ENCODE measurements at regions not wholly inside any gene's neighbourhood (a gene's known extent, or its start where the extent isn't known, plus 50 kb on each side); places are given as distances from the start of the nearest gene placed in this dataset.
"Not testable (repeated sequence)": the region's sequence is repeated elsewhere in the genome, so short reads cannot be mapped to it uniquely, and the experiment has no call there.

DNA sequence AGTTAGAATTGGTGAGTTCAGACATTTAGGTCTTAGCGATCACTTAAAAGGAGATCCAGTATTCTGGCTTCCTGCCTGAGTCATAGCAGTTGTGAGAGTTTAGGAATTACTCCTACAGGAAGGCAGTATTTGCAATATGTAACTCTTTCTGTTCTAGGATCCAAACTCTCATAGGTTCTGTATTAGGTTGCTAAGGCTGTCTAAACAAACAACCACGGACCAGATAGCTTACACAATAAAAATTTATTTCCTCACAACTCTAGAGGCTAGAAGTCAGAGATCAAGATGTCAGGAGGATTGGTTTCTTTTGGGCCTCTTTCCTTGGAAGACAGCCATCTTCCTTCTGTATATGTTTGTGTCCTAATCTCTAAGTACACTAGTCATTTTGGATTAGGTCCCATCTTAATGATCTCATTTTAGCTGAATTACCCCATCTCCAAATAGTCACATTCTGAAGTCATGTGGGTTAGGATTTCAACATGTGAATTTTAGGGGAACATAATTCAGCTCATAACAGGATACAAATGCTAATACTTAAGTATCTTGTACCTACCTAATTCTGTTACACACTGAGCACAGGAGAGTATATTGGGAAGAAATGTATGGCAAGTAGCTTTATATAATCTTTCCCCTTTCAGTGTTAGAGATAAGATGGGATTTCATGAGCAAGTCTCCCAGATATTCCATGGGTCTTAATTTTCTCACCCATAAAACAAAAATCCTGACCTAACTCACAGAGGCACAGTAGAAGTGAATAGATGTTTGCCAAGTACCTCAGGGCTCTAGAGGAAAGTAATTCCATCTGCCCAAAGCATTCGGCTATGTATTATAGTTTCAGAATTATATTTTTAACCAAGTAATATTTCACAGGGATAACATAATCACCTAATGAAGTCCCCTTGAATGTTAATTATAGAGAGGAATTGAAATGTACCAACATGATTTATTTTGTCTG, 144.4 kb downstream of the PTBP2 start:
- no peak for DNase-seq

DNA sequence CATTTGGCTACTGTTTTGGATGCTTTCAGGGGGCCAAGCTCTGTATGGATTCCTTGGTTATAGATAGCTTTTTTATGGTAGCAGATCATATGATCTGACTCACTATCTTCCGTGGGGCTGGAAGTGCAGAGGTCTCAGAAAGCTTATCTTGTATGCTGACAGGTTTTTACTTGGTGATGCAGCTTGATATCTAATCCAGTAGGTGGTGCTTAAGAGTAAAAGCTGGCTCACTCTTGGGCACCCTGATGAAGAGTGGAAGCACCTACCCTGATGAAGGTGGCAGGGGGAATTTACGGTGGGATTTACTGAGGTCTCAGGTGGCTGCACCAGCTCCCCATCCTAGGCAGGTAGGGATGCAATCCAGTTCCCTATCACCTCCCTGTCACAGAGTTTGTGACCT, 151.2 kb downstream of the PTBP2 start:
- no peak for DNase-seq

DNA sequence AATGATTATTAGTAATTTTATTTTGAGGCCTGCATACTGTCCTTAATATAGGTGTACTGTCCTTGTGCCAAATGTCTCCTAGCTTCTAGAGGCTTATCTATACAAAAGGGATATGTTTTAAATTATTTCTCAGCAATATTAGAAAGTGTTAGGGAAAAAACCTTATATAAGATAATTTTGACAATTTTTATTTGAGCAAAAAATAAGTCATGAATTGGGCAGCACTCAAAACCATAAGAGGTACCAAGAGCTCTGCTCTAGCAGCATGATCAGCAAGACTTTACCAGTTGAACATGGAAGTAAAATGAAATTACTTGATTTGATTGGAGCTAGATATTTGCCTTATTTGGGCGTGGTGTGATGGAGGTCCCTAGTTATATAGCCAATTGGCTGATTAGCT, 157.1 kb downstream of the PTBP2 start:
- DNase-seq: no peak

DNA sequence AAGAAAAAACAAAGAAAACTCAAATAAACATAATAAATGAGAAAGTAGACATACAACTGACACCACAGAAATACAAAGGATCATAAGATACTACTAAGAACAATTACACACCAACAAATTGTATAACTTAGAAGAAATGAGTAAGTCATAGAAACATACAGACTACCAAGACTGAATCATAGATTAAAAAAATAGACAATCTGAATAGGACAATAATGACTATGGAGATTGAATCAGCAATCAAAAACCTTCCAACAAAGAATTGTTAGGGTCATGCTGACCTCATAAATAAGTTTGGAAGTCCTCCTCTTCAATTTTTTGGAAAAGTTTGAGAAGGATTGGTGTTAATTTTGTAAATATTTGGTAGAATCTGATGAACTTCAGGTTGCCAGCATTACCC, 159.0 kb downstream of the PTBP2 start:
- no peak for DNase-seq

DNA sequence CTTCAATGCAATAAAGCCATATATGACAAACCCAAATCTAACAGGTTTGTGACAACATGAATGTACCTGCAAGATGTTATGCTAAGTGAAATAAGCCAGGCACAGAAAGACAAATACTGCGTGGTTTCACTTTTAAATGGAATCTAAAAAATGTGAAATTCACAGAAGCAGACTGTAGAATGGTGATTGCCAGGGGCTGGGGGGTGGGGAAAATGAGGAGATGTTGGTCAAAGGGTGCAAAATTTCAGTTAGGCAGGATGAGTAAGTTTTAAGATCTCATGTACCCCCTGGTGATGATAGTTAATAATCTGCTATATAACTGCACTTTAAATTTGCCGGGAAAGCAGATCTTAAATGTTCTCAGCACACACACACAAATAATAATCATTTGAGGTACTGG, 160.5 kb downstream of the PTBP2 start:
- DNase-seq: no peak

DNA sequence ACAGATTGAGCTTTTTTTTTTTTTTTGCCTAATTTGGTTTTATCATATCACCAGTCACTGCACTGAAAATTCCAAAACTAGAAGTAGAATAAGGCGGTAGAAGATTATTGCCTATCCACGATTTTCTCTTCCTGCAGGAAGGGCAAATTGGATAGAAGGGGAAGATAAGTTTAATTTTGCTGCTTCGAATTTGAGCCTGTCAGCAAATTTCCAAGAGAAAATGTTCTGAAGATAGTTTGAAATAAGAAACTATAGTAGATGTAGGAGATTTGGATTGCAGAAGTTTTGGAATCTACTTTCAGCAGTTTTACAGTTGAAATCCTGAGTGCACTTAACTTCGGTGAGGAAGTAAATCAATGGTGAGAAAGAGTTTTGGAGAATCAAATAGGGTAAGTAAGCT, 164.9 kb downstream of the PTBP2 start:
- no peak for DNase-seq

DNA sequence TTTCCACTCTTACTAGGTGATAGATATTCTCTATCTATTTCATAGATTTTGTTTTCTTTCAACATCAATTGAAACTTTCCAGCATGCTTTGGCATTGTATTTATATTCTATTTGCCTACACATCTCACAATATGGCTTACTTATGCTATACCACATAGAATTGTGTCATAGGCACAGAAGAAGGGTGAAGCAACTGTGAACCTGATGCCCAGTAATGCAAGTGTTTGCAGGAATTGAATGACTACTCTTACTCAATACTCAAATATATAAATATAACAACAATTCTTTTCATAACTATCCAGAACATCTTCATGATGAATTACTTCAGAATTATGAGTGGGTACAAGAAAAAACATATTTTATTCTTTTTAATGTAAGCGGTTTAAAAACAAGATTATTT, 165.9 kb downstream of the PTBP2 start:
- DNase-seq: no peak

DNA sequence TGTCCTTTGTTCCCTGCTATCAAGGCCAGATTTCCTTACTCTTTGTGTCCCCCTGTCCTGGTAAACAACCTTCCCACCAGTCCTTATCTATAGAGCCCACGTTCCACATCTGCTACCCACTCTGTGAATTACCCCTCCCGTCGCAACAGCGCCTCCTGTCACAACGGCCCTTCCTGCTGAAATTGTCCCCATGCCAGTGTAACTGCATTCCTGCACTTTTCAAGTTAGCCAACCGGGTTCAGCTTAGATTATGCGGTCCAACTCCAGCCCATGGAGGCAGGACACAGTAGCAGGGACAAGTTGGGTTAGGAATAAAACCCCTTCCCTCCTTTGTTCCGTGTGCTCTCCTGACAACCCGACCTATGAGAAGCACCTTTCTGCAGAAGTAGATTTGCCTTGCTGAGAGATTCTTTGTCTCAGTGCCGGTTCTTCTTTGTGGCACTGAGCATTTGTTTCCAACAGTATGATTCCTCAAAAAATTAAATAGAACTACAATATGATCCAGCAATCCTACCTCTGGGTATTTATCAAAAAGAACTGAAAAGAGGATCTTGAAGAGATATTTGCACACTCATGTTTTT, 180.3 kb downstream of the PTBP2 start:
- DNase-seq: no peak

DNA sequence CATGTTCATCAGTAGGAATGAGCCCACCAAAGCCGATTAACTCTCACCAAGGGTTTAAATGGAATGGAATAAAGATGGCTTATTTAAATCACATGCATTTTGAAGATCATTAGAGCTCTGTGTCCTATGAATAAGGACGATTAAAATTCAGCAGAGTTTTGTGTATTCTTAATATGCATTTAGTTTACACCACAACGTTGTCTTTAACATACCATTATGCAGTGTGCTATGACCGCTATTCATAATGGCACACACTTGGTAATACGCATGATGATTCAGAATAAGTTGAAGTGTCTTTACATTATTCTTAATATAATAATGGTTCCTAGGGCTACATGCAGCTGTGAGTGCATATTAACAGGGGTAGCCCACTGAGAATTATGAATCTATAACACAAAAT, 190.7 kb downstream of the PTBP2 start:
- no peak for DNase-seq

DNA sequence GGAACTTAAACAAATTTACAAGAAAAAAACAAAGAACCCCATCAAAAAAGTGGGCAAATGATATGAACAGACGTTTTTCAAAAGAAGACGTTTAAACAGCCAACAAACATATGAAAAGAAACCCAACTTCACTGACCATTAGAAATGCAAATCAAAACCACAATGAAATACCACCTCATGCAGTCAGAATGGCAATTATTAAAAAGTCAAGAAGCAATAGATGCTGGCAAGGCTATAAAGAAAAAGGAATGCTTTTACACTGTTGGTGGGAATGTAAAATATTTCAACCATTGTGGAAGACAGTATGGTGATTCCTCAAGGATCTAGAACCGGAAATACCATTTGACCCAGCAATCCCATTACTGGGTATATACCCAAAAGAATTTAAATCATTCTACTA, 194.1 kb downstream of the PTBP2 start:
- not testable (repeated sequence) for DNase-seq

DNA sequence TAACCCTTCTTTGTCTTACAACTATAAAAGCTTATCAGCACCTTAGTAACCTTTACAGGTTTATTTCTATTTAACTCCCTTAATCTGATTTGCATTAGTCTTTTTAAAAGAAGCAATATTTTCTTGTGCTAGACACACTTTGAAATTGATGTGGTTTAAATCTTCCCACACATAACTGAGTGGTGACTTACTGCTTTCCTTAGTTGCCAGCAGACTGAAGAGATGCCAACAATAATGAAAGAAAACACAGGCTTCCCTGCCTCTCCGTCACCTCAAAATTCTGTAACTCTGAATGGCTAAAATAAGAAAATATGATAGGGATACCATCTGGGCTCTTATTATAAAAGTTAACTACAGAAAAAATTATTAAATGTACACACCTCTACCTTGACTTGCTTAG, 196.8 kb downstream of the PTBP2 start:
- DNase-seq: no peak

DNA sequence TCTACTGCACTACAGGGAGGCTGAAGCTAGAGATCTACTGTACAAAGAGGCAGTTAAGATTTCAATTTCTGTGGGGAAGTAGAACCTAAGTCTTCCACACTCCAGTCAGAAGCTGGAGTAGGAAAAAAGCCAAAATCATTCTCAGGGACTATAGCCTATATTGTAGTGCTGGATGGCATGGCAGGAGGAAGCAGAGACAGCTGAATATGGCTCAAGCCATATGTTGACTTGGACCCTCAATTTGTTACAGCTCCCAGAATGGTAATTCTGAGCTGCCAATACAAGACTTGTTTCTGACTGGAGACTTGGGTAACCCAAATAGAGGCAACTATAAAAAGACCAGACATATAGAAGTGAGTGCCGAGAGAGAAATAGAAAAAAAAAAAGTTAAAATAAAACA, 200.6 kb downstream of the PTBP2 start:
- DNase-seq: no peak

DNA sequence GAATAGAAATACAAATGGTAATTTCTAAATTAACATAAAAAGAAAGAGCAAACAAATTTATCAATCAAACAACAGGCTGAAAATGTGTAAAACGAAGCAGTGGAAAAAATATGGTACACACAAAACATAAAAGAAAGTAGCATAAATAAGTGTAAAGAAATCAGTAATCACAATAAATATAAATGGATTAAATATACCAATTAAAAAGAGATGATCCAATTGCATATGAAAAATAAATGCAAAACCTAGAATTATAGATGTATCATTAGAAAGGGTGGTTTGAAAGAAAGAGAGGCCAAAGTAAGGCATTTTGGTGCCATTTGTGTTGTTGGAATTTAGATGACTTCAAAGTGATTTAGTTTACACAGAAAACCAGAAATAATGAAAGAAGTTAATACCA, 202.2 kb downstream of the PTBP2 start:
- DNase-seq: no peak

DNA sequence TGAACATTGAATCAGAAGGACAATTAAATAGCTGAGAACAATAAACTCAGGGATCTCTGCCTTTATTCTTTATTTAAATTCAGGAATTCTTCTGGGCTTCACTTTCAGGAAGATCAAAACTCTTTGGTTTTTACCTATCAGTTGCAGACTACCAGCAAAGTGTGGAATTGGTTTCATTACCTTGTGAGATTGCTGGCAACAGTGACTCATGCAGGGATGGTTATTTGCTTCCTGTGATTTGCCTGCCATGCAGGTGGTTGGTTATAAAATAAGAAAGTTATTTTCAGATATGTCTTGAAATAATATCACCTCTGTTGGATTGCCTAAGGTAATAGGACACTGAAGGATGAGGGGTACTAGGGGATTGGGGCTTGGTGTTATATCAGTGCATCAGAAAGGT, 204.6 kb downstream of the PTBP2 start:
- no peak for DNase-seq

DNA sequence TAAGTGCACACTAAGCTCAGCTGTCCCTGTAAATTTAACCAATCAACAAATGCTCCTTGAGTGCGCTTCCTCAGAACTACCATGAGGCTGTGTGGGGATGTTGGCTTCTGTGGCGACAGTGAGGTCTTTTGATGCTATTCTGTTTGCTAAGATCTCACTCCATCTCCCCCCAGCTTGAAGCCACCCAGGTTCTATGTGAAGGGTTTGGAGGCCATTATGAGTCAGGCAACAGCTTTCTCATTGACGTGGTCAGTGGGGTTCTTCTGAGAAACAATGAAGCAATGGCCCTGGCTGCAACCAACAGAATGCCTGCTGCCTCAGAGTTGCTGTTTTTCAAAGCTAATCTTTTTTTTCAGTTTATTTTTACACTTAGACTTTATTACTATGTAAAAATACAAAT, 205.5 kb downstream of the PTBP2 start:
- no peak for DNase-seq

DNA sequence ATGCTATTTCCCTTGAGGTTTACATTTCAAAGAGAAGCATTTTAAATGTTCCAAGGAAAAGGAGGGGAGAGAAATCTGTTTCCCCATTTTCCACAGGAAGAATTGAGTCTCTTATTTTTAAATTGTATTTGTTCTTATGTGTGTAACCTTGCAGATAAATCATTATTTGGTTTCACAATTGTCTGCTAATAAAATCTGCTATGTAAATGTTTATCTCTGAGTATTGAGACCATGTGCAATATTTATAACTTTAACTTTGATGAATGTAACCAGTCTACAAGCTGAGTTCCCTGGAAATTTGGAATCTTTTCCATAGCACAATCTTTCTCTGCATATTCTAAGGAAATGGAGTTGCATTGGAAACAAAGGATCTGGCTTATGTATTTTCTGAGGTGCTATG, 209.6 kb downstream of the PTBP2 start:
- DNase-seq: no peak

DNA sequence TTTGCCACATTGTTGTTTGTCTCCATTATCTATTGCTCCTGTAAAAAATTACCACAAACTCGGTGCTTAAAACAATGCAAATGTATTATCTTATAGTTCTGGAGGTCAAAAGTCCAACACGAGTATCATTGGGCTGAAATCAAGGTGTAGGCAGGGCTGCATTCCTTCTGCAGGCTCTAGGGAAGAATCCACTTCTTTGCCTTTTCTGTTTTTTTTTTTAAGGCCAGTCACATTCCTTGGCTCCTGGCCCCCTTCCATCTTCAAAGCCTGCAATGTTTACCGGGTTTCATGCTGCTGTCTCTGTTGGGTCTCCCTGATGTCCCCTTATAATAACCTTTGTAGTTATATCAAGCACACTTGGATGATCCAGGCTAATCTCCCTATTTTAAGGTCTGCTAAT, 212.7 kb downstream of the PTBP2 start:
- DNase-seq: no peak

DNA sequence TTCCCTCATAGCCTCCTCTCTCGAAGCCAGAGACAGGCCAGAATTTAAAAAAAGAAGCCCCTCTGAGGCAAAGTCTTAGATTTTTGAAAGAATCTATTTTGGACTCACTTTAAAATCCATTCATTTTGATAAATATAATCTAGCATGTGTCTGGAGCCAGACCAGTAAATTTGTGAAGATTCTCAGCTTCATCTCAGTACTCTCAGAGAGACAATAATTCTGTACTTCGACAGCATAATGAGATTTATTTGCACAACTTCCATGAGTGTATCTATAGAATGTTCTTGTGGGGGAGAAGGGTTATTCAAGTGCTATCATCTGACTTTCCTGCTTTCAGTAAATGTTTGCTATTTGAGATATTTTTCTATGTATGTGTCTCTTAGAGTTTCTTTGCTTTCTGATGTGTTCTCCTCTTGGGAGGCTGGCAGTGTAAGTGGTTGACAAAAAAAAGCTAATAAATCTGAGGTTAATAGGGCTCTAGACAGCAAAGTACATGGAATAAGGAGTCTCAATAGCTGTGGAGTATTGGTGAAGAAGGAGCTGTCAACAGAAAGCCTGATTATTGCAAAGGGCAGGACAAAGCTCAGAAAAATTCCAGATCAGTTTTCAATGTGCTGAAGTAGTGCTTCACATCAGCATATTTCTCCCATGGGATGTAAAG, 223.0 kb downstream of the PTBP2 start:
- DNase-seq: no peak

DNA sequence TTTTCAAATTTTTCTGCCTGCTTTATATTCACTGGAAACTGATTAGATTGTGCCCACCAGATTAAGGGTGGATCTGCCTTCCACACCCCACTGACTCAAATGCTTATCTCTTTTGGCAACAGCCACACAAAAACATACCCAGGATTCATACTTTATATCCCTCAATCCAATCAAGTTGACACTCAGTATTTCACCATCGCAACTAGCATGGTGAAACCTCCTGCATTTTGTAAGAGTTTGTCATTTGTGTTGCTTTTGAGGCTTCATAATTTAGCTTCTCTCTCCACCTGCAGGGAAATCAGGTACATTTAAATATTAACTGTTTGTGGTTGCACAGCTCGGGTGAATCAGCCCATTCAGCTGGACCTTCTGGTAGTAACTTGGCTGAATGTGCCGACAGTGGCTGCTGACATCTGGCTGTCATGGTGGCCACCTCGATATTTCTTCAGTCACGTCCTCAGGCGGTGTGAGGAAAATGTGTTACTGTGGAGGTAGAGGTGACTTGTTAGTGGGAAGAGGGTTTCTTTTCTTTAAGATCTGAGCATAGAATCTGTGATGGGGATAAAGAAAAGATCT, 224.0 kb downstream of the PTBP2 start:
- no peak for DNase-seq

DNA sequence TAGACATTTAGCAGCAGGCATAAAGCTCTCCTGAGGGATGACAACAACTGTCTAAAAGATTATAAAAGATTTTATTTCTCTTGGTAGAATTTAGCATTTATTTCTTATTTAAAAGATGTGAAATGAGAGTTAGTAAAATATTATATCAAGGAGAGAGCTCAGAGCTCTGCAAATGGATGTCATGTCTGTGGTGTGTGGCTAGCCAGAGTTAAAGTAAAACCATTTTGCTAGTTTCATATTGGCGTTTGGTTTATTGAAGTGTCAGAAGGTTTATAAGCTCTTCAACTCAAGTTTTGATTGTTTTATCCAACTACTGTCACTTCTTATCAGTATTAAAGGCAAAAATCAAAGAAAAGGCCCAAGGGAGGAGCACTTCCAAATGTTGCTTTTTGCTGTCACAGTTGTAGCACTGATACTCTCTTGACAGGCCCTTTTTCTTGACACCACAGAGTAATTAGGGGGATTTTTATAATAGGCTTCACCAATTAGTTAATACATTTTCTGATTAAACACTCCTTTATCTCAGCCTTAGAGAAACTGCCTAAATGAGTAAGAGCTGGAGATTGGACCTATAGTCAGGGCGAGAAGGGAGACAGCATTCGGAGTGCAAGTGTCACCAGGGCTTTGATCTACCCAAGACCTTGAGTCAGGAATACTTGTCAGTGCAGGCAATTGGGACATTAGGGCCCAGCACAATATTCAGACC, 233.9 kb downstream of the PTBP2 start:
- no peak for DNase-seq

DNA sequence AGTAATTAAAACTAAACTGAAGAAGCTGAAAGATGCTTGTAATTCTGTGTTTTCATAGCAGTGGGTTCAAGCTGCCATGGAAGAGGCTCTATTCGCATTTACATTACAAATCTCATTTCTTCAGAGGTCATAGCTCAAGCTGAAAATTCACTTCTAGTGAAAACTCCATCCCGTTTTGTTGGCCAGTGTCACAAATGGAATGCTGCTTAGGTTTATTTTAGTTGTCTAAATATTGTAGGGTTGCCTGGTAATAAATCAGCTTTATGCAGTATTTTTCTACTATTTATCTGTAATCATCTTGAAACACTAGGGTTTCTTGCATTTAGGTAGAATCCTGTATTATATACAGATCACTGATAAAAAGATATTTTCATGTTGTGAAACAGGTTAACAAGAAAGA, 240.6 kb downstream of the PTBP2 start:
- DNase-seq: no peak

DNA sequence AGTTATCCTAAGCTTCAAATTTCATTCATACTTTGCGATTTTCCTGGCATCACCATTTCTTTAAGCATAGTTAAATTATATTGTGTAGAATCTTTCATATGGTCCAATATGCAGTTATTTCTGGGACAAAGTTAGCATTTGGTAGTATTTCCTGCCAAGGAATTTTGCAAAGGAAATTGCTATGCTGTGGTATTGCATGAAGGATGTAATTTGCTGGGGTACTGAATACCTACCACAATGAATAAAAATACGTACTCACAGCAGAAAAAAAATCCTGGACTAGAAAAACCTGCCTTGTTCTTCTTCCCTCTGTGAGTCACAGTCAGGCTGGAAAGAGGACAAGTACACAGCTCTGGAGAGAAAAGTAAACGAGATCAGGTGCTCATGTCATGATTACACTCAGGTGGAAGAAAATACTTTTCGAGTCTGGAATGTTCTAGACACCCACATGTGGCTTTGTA, 241.2 kb downstream of the PTBP2 start:
- no peak for DNase-seq

DNA sequence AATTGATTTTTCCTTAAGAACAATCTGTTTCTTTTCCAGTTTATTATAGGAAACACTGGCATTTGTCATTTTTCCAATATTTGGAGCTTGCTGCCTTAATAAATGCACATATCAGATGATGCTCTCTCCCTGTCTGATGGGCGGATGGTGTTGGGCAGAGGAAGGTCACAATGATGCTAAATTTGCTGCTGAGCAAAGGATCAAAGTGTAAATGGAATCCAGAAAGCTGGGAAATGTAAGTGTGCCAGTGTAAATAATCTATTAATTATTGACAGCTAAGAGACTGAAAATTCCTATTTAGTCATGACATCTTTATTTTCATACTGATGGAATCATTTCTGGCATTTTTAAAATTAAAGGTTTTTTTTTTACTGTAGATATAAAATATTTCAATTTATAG, 243.2 kb downstream of the PTBP2 start:
- DNase-seq: no peak

Data from activated CD4-positive, CD25-positive, alpha-beta regulatory T cell treated with anti-CD3 and anti-CD28 coated beads, Interleukin-2, amount 50 U/mL, for 72 hours (primary cell).